Hepatocyte (in vitro differentiated cells): ENCODE measurements at regions not wholly inside any gene's neighbourhood (a gene's known extent, or its start where the extent isn't known, plus 50 kb on each side); places are given as distances from the start of the nearest gene placed in this dataset.
"Not testable (repeated sequence)": the region's sequence is repeated elsewhere in the genome, so short reads cannot be mapped to it uniquely, and the experiment has no call there.

Source experiments
- DNase-seq: peaks from one replicate; pipeline ENCODE4 v3.0.0-alpha.2; 2016; ENCODE audit warnings: low spot score
- H2AFZ ChIP-seq: fragments of 200-600 bp; sonication (generic); 2 replicates; pipeline ENCODE4 v1.6.0; 2016; ENCODE audit warnings: antibody characterized with exemption, mild to moderate bottlenecking
- H3K27ac ChIP-seq: fragments of 200-600 bp; sonication (generic); 2 replicates; pipeline ENCODE4 v1.5.1; 2016; ENCODE audit warnings: mild to moderate bottlenecking
- H3K27me3 ChIP-seq: fragments of 200-600 bp; sonication (generic); 2 replicates; pipeline ENCODE4 v1.6.1; 2016
- H3K36me3 ChIP-seq: fragments of 200-600 bp; sonication (generic); replicated peaks from 2 replicates; pipeline ENCODE4 v1.5.1; 2016; ENCODE audit warnings: low read depth; ENCODE audit not compliant: insufficient read depth
- H3K4me1 ChIP-seq: fragments of 200-600 bp; sonication (generic); 2 replicates; pipeline ENCODE4 v1.5.1; 2016; ENCODE audit warnings: mild to moderate bottlenecking, moderate library complexity; ENCODE audit not compliant: insufficient read depth
- H3K4me2 ChIP-seq: fragments of 200-600 bp; sonication (generic); 2 replicates; pipeline ENCODE4 v1.6.0; 2016
- H3K4me3 ChIP-seq: fragments of 200-600 bp; sonication (generic); 2 replicates; pipeline ENCODE4 v1.5.1; 2016; ENCODE audit warnings: mild to moderate bottlenecking
- H3K79me2 ChIP-seq: fragments of 200-600 bp; sonication (generic); 2 replicates; pipeline ENCODE4 v1.6.0; 2017; ENCODE audit warnings: mild to moderate bottlenecking
- H3K9me2 ChIP-seq: fragments of 200-600 bp; sonication (generic); replicated peaks from 2 replicates; pipeline ENCODE4 v1.6.0; 2017; ENCODE audit warnings: mild to moderate bottlenecking; ENCODE audit not compliant: insufficient read depth
- H3K9me3 ChIP-seq: fragments of 200-600 bp; sonication (generic); 2 replicates; pipeline ENCODE4 v1.5.1; 2016; ENCODE audit warnings: low read depth, mild to moderate bottlenecking
- H4K20me1 ChIP-seq: fragments of 200-600 bp; sonication (generic); 2 replicates; pipeline ENCODE4 v1.6.0; 2016; ENCODE audit warnings: mild to moderate bottlenecking; ENCODE audit not compliant: insufficient read depth, poor library complexity, severe bottlenecking
- CTCF ChIP-seq: fragments of 200-600 bp; sonication (generic); IDR thresholded peaks from 2 replicates; pipeline ENCODE4 v1.5.1; 2016; ENCODE audit warnings: antibody characterized with exemption, mild to moderate bottlenecking; ENCODE audit not compliant: poor library complexity
- EZH2 ChIP-seq: fragments of 200-600 bp; sonication (generic); IDR thresholded peaks from 2 replicates; pipeline ENCODE4 v1.6.1; 2016; ENCODE audit warnings: antibody characterized with exemption, mild to moderate bottlenecking, borderline replicate concordance
- EZH2phosphoT487 ChIP-seq: fragments of 200-600 bp; sonication (generic); IDR thresholded peaks from one replicate; pipeline ENCODE4 v1.6.1; 2018; ENCODE audit warnings: antibody characterized with exemption, mild to moderate bottlenecking, low read depth, moderate library complexity; ENCODE audit not compliant: unreplicated experiment, severe bottlenecking
- WGBS: methylation state at CpG from one replicate; pipeline ENCODE4 v1.1.6; 2016; ENCODE audit warnings: low lambda C conversion rate; ENCODE audit errors: missing lambda C conversion rate; 5-methylcytosine and 5-hydroxymethylcytosine counted together

DNA sequence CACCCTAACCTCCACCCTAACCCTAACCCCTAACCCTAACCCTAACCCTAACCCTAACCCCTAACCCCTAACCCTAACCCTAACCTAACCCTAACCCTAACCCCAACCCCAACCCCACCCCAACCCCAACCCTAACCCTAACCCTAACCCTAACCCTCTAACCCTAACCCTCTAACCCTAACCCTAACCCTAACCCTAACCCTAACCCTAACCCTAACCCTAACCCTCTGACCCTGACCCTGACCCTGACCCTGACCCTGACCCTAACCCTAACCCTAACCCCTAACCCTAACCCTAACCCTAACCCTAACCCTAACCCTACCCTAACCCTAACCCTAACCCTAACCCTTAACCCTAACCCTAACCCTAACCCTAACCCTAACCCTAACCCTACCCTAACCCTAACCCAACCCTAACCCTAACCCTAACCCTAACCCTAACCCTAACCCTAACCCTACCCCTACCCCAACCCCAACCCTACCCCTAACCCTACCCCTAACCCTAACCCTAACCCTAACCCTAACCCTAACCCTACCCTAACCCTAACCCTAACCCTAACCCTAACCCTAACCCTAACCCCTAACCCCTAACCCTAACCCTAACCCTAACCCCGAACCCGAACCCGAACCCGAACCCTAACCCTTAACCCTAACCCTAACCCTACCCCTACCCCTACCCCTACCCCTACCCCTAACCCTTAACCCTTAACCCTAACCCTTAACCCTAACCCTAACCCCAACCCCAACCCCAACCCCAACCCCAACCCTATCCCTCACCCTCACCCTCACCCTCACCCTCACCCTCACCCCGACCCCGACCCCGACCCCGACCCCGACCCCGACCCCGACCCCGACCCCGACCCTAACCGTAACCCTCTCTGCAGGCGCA is 186.2 kb upstream of the CHL1 start:
- H2AFZ ChIP-seq, result not testable (repeated sequence)

DNA sequence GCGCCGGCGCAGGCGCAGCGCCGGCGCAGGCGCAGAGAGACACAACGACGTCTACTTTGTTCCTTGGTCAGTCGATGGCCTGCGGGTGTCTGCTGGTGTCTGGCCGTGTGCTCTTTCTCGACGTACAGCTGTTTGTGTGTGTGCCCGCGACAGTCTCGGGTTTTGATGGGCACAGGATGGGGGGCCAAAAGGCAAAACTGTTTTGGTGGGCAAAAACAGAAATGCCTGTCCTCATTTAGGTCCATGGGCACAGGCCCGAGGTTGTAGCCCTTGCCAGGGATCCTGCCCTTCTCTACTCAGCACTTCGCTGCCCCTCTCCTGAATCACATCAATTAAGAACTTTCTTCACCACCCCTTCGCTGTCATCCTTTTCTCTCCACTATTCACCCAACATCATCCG is 184.8 kb upstream of the CHL1 start:
- Histone ChIP-seq H3K4me1 (no peaks in the 10 kb centered on the region), H3K27ac (peak overlapping the region; percentile 53), H3K4me2 (no peak overlapping the region), H3K9me3 (no peaks in the 10 kb centered on the region), H3K79me2 (no peaks in the 10 kb centered on the region), H2AFZ (no peak overlapping the region), H3K36me3 (no peaks in the 10 kb centered on the region), H3K4me3 (no peak overlapping the region), H3K27me3 (no peaks in the 10 kb centered on the region), H3K9me2 (no peaks in the 10 kb centered on the region), H4K20me1 (no peaks in the 10 kb centered on the region)
- no peak for TF ChIP-seq CTCF
- TF ChIP-seq EZH2phosphoT487, result no peak
- no peak for TF ChIP-seq EZH2
- DNase-seq, result peak; percentile 33
- 63% methylated on average over 15 of the region's 22 CpGs for WGBS

More for the DNA sequence above, 186.2 kb upstream of the CHL1 start:
- not testable (repeated sequence) for H3K27me3 ChIP-seq, H3K79me2 ChIP-seq, H3K27ac ChIP-seq, H3K4me2 ChIP-seq, H3K36me3 ChIP-seq, H3K4me1 ChIP-seq, H3K9me2 ChIP-seq, H3K9me3 ChIP-seq, H3K4me3 ChIP-seq, H4K20me1 ChIP-seq, DNase-seq
- no CpG with 5 or more reads among the region's 15 CpGs for WGBS

DNA sequence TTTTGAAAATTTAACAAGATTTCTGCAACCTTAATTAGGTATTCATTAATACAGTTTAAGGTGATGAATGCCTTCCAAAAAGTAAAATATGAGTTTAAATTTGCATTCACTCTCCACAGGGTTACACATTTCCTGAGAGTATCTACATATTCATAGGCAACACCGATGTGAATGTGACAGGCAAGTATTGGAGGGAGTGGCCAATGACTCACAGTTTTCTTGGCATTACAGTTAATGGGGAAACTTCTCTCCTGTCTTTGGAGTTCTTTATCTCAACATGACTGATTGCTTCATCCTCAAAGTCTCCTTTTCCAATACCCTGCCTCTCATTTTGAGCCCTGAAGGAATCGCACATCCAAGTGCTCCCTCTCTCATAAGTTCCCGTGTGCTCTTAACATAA is 181.9 kb upstream of the CHL1 start:
- no peak for DNase-seq
- 76% methylated on average over 3 of the region's 3 CpGs for WGBS
- Histone ChIP-seq H3K9me2 (no peaks in the 10 kb centered on the region), H2AFZ (no peak overlapping the region), H3K4me1 (no peaks in the 10 kb centered on the region), H3K36me3 (no peaks in the 10 kb centered on the region), H4K20me1 (no peaks in the 10 kb centered on the region), H3K27ac (no peak overlapping the region), H3K79me2 (no peaks in the 10 kb centered on the region), H3K4me2 (no peak overlapping the region), H3K27me3 (no peaks in the 10 kb centered on the region), H3K9me3 (no peaks in the 10 kb centered on the region), H3K4me3 (no peak overlapping the region)
- no peak for TF ChIP-seq EZH2phosphoT487
- TF ChIP-seq CTCF, result no peak
- TF ChIP-seq EZH2, result no peak

DNA sequence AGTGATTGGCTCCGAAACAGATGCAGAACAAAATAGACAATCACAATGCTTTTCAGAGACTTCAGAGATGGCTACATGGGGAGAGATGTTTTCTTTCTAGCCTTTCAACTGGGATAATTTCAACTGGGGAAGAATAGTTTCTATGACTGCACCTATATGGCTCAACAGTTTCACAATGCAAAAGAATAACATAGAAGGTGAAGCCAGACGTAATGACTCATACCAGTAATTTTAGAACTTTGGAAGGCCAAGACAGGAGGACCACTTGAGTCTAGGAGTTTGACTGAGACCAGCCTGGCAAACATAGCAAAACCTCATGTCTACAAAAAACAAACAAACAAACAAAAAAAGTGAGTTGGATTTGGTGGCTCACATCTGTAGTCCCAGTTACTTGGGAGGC is 180.2 kb upstream of the CHL1 start:
- WGBS, result 79% methylated on average over 2 of the region's 2 CpGs
- TF ChIP-seq EZH2phosphoT487 (no peak), EZH2 (no peak), CTCF (no peak)
- Histone ChIP-seq H3K9me3 (no peaks in the 10 kb centered on the region), H3K4me1 (no peaks in the 10 kb centered on the region), H3K36me3 (no peaks in the 10 kb centered on the region), H4K20me1 (no peaks in the 10 kb centered on the region), H3K9me2 (no peaks in the 10 kb centered on the region), H3K4me2 (no peak overlapping the region), H3K27me3 (no peaks in the 10 kb centered on the region), H3K79me2 (no peaks in the 10 kb centered on the region), H3K4me3 (no peak overlapping the region), H2AFZ (no peak overlapping the region), H3K27ac (no peak overlapping the region)
- no peak for DNase-seq
